Stimulated activated CD4-positive, alpha-beta T cell treated with anti-CD3 and anti-CD28 coated beads, Interleukin-15, amount 100 ng/mL, for 24 hours (primary cell): ENCODE measurements at regions not wholly inside any gene's neighbourhood (a gene's known extent, or its start where the extent isn't known, plus 50 kb on each side); places are given as distances from the start of the nearest gene placed in this dataset.
"Not testable (repeated sequence)": the region's sequence is repeated elsewhere in the genome, so short reads cannot be mapped to it uniquely, and the experiment has no call there.

Experiments
- DNase-seq: peaks from one replicate; pipeline ENCODE4 v3.0.0-alpha.2; 2020

DNA sequence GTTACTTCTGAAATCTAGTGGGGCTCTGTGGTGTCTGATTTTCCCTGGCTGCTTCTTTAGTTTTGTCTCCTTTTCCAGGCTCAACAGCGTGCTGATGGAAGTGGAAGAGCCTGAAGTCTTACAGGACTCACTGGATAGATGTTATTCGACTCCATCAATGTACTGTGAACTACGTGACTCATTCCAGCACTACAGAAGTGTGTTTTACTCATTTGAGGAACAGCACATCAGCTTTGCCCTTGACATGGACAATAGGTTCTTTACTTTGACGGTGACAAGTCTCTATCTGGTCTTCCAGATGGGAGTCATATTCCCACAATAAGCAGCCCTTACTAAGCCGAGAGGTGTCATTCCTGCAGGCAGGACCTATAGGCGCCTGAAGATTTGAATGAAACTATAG lies 51.1 kb downstream of the NBPF8 start:
- DNase-seq, result not testable (repeated sequence)

DNA sequence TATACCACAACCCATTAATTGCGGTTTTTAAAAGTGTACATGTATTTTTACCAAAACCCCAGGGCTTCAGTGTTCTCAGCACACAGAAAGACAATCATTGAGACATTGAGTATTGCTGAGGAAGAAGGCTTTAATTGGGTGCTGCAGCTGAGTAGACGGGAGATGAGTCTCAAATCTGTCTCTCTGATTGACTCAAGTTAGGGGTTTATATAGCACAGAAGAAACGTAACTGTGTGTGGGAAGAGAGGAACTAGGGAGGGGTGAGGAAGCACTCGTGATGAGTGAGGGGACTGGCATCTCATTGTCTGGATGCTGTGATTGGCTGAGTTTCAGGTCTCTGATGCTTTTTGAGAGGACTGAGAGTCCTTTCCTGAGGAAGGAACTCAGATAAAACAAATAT lies 62.8 kb downstream of the NBPF8 start:
- not testable (repeated sequence) for DNase-seq

DNA sequence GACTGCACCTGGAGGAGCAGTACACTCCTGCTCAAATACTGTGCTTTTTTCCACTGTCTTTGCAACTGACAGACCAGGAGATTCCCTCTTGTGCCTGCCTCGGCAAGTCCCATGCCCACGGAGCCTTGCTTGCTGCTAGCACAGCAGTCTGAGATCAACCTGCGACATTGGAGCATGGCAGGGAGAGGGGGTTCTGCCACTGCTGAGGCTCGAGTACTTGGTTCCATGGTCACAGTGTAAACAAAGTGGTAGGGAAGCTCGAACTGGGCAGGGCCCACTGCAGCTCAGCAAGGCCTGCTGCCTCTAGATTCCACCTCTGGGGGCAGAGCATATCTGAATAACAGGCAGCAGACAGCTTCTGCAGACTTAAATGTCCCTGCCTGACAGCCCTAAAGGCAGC lies 63.6 kb downstream of the NBPF8 start:
- DNase-seq, result not testable (repeated sequence)

DNA sequence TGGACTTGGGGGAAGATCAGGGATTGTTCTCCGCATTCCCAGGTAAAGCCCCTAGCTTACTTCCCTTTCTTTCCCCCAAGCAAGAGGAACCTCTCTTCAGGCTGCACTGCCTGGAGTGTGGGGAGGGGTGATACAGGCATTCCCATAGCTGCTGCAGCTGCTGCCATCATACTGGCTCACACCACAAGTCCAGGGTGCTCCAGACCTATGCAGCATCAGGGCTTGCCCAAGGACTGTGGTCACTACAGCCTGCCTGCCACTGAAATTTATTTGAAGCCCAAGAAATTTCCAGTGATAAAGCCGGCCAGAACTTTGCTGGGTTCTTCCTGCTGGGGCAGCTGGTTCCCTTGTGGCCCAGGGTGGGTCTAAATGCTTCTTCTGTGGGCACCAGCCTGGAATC lies 72.7 kb downstream of the NBPF8 start:
- not testable (repeated sequence) for DNase-seq

DNA sequence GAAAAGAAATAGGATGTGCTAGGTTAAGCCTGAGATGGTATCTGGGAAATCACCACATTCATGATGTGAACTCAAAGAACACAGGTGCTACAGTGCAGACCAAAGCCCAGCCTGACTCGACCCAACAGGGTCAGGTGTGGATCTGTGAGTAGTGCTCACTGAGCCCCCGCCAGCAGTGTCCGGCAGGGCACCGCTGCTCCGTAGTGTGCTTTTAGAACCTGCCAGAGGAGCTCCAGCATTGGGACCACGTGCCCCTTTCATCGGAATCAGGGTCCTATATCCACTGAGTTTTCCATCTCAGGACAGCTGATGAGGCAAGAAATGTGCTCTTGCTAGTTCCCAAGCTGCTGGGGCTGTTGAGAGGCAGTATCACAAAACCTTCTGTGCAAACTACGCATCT lies 74.4 kb downstream of the NBPF8 start:
- DNase-seq, result not testable (repeated sequence)

DNA sequence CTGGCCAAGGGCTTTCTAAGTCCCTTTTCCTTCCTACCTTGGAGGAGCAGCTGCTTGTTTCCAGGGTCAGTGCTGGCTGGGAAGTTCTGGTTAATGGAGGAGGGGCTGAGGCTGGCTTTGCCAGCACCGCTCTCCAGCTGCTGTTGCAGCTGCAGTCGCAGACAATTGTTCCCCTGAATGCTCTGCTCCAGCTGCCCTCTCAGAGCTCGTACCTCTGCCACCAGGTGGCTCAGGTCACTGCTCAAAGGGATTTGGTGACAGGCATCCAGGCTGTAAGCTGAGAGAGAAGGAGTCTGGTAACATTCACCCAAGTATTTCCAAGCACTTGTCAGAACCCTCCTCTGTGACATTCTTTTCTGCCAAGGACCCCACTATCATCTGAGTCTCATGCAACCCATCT lies 82.3 kb downstream of the NBPF8 start:
- not testable (repeated sequence) for DNase-seq

DNA sequence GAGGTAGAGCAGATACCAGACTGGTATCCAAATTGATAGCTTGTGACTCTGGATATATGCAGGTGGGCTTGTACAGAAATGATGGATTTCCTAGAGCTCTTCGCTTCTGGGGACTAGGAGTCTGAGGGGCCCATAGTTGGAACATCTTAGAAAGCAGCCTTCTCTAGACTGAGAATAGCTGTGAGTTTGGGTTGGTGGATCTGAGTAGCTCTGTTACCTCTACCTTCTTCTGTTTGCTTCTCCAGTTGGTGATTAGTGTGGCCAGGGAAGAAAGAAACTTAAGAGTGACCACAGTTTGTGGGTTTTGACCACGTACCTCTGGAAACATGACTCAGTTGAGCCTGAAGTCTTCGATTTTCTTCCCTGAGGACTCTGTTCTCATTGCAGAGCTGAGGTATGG lies 88.4 kb downstream of the NBPF8 start:
- DNase-seq, result not testable (repeated sequence)

DNA sequence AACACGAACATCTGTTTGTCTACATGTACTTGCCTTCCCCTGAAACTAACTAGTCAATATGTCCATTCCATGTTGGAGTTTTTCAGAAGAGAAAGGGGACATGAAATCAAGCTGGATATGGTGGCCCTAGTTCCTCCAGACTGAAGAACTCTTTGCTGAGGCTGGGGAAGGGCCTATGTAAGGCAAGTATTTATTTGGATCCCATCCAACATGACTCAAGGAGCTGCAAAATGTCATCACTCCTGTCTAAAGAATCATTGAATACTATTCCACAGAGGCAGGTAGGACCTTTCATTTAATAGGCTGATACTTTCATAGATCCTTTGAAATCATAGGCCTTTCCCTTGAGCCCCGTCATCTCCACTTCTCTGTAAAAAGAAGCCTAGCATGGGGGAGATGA lies 91.5 kb downstream of the NBPF8 start:
- DNase-seq, result not testable (repeated sequence)

DNA sequence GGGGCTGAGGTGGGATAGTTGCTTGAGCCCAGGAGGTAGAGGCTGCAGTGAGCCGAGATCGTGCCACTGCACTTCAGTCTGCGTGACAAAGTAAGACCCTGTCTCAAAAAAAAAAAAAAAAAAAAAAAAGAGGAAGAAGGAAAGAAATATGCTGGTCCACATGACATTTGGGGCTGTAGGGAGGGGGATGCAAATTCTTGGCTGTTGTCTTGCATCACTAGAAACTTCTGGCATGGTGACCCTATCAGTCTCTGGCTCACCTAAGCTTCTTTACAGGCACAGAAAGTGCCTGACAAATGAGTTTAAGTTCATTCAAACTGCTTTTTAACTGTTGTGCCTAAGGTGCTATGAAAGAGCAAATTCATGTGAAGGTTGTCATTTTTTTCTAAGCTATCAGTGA lies 93.5 kb downstream of the NBPF8 start:
- DNase-seq, result not testable (repeated sequence)

DNA sequence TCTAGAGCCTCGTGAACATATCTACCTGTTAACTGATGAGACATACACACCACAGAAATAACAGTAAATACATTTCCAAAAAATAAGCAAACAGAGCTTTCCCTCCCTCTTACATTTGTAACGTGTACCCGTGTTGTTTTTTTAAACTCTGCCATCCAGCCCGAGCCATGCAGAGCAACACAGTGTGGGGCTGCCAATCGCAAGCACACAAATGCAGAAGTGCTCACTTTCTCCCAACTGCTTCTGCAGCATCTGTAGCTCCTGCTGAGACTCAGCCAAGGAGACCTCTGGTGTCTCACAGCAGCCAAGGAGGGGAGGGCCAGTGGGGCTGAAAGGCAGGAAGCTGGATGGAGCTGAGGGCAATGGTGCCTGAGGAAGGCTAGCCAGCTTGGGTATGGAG lies 94.4 kb downstream of the NBPF8 start:
- not testable (repeated sequence) for DNase-seq

DNA sequence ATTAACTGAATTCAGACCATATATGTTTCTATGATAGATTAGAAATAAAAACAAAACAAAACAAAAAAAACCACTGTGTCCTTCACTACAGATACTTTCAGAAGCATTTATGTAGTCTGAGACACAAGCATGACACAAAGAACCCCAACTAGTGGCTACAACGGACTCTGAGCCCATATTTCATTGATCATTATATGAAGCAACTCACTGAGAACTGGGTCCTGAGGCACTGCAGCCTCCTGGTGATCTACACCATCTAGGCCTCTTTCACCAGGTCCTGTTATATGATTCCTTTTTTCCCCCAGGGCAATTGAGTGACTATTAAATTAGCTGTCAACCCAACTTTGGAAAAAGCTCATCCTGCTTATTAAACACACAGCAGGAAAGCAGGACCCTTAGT lies 98.3 kb downstream of the NBPF8 start:
- DNase-seq, result not testable (repeated sequence)

DNA sequence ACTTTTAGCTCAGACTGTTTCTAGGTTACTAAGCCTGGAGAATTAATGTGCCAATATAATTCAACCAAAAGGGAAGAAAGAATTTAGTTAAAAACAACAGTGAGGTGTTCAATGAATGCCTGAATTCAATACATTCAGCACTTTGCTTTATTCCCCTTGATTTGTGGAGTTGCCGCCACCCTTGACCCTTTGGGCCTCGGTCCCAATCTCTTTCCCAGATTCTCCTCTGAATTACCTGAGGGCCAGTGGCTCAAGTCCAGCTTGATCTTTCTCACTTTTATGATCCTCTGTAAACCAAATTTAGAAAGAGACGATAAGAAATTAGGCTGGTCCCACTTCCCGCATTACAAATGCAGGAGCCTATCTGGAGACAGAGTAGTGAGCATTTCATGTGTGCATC lies 98.7 kb downstream of the NBPF8 start:
- DNase-seq, result not testable (repeated sequence)

DNA sequence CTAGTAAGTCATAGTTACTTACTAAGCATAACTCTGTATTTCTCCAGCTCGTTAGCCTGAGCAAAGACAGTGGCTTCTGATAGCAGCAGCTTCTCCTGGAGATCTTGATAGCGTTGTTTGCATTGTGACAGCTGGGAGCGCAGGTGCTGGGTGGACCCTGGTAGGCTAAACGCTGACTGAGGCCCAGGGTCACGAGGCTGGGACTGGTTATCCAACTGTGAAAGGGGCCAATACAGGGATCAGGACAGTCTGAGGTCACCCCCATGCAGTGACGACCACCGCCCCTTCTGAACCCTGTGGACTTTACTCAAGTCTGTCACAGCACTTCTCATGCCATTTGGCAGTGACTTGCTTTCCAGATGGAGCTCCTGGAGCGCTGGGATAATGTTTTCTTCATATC lies 104.4 kb downstream of the NBPF8 start:
- not testable (repeated sequence) for DNase-seq

DNA sequence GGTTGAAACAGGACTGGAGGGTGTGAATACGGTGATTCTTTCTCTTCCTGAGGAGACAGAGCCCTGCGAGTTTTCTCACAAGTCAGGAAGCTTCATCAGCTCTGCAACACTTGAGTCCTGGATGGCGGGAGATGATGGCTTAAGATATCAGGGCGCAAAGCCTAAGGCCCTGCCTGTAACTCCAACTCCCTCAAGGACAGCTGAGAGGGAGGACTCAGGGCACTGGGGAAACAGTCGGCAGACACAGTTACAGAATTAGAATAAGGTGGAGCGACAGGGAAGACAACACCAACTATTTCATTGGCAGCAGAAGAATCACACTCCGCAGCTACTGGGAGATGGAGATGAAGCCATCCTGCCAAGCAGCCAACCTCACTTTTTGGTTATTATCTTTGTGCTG lies 109.6 kb downstream of the NBPF8 start:
- not testable (repeated sequence) for DNase-seq

DNA sequence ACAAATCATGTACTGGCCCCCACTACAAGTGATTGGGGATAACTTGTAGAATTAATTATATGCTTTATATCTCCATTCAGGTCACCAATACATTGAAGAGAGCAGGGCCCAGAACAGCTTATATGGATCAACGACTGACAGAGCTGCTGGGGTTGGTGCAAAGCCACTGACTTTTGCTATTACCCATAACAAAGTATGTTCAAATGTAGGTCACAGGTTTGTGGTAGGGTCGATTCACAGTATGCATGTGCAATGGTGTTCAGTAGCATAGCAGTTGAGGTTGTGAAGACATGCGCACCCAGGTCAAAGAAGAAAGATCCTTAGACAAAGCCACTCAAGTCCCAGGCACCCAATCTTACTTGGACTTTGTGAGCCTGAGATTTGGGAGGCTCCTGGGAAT lies 110.6 kb downstream of the NBPF8 start:
- not testable (repeated sequence) for DNase-seq

DNA sequence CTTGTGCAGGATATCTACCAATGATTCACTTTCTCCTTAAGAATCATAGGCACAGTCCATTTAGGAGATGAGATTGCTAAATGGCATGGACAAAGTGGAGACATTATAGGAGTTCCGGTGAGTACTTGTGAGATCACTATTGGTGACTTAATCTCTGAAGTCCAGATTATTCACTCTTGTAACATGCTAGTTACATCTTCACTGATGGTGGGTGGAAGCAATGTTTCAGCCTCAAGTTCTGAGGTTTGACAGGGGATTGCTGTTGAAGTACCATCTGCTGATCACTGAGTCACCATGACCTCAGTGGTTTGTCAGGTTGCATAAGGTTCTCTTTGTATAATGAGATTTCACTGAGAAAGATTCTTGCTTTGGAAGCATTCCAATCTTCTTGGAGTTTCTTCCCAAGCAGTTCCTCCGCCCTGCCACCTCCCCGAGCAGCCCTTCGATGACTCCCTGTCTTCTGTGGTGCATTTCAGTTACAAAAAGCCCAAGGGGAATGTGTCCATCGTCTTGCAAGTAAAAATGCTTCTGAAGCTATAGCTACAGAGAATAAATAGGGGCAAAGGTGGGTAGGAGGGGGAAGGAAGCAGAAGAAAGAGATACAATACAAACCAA lies 114.7 kb downstream of the NBPF8 start:
- not testable (repeated sequence) for DNase-seq

DNA sequence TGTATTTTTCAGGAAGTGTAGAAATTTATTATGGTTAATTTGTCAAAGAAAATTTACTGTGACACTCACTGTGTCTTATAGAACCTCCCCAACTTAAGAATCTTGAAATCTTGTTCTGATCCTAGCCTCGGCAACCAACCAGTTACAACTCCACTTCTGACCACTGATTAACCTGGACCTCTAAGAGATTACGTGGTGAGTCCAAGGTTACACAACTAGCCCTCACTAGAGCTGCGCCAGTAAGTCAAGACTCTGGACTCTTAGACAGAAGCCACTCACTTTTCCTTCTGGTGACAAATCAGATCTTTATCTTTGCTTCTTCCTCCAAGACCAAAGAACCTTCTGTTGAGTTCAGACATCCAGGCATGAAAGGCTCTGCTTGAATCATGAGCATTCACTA lies 116.6 kb downstream of the NBPF8 start:
- not testable (repeated sequence) for DNase-seq

DNA sequence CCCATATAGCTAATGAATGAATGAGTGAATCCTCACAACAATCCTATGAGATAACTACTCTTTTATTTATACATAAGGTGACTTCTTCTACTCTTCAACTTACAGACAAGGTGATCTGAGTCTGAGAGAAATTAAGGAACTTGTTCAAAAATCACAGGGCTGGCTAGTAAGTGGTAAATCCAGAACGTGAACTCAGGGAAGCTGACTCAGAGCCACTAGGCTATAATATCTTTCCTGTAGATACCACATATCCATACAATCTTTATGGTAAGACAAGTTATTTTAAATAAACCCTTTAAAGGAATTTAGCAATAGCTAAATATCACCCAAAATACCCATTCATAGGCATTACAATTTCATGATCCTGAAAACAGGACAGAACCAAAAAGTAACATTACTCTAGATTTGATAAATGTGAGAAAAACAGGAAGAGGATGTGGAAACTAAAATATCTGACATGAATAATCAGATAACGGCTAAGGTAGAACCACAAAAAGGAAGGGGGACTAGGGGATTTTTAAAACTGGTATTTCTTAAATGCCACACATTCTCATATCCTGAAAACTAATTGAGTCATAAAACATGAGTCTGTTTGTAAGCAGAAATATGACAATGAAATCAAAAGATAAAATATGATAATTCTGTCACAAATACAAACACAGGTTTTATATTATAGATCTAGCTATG lies 119.7 kb downstream of the NBPF8 start:
- DNase-seq, result not testable (repeated sequence)

DNA sequence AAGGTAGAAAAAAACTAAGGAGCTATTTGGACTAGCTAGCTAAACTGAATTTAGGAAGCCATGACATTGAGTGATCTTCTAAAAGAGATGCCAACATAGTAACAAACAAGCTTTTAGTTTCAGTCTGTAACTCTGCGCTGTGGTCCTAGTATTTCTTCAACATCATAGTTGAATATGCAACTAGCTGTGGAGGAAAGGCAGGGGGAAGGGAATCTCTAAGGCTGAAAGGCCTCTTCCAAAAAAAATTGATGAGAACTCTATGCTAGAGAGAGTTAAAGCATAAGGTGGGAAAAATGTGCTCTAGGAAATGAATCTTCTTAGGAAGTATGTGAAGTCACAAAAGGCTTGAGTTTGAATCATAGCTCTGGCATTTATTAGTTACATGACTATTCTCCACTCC lies 120.2 kb downstream of the NBPF8 start:
- not testable (repeated sequence) for DNase-seq

DNA sequence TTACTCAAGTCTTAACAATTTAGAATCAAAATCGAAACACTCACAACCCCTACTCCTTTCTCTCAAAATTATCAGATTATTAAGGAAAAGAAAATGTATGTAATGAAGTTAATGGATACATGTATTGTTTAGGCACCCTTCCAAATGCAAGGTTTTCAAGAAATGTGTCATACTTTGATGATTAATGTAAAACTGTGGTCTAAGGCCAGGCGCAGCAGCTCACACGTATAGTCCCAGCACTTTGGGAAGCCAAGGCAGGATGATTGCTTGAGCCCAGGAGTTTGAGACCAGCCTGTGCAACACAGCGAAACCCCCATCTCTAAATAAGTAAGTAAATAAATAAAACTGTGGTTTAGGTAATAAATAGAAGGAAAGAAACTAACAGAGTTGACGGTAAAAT lies 126.6 kb downstream of the NBPF8 start:
- DNase-seq, result not testable (repeated sequence)

DNA sequence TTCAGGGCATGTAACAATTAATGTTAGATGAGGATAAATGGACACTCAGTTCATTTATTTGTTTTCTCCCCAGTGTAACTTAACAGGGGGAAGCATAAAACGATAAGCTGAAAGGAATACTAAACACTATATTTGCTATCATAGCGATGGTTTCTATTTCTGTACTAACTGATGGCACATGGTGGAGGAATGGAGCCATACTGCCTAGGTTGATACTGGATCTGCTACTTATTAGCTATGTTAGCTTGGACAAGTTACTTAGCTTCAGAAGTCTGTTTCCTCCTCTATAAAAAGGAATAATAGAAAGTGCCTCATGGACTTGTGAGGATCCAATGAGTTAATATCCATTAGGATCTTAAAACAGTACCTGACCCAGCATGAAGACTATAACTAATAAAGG lies 127.5 kb downstream of the NBPF8 start:
- DNase-seq, result not testable (repeated sequence)

DNA sequence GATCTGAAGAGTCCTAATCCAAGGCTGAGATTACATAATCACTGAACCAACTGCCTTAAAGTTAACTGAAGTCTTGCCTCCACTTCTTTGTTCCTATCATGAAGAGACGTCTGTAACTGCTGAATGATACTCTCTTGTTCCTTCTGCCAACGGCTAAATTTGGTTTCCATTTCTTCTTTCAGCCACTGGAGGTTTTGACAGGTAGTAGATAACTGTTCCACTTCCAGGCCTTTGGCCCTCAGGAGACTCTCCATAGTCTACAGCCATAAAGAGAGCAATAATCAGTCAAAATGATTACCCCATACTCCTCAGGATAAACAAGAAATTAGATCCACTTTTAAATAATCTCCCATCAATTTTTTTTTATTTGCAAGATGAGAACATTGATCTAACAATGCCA lies 128.1 kb downstream of the NBPF8 start:
- not testable (repeated sequence) for DNase-seq

DNA sequence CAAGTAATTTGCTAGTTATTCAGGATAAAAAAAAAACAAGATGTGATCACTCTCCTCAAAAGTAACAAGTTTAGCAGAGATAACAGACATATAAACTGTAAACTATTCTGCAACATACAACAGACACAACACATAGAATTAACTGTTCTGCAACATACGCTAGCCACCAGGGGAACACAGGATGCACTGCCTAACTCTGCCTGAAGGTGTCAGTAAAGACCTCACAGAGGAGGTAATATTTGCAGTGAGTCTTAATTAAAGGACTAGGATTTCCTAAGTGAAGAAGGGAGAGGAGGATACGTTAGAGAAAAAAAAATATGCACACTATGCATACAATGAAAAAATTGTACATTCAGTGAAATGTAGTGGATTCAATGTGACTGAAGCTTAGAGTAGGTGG lies 129.6 kb downstream of the NBPF8 start:
- DNase-seq, result peak; percentile 84

DNA sequence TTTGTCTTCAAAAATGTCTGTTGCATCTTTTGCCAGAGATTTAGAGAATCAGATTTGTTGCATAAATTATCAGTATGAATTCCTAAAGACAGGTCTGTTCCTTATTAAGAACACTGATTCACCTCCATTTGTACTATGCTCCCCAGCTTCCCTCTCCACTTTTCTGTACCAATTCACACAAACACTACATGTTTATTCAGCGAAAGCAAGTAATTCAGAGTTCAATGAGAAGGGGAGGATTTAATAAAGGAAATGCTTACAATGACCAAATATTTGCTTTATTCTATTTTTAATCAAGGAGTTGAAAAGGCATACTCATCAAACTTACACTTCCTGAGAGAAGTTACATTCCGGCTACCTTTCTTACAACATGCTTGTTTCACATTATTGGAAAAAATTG lies 135.5 kb downstream of the NBPF8 start:
- DNase-seq, result not testable (repeated sequence)

DNA sequence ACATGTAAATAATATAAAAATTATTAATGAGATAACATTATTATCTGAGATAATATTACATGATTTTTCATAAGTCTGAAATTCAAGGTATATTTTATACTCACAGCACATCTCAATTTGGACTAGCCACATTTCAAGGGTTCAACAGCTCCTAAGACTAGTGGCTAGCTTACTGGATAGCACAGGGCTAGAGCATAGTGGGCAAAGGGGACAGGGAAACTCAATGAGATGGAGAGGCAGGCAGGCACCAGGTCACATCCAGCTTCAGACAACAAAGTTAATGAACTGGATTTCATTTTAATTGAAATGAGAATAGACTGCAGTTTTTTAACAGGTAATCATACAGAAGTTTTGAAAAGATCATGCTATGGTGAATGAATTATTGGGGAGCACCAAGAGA lies 137.4 kb downstream of the NBPF8 start:
- DNase-seq, result not testable (repeated sequence)
